Right atrium auricular region (tissue), 2 donors: ENCODE measurements at regions not wholly inside any gene's neighbourhood (a gene's known extent, or its start where the extent isn't known, plus 50 kb on each side); places are given as distances from the start of the nearest gene placed in this dataset.

ENCODE experiments used
- DNase-seq: peaks from one replicate; pipeline ENCODE4 v3.0.0-alpha.2; 2019; ENCODE audit warnings: low spot score
- H3K27ac ChIP-seq, 2 donors: fragments of 200-600 bp; sonication (generic); 1 replicate in 1 of 2; 2 replicates in 1 of 2; pipeline ENCODE4 v1.5.1; 2016 to 2019
- H3K27me3 ChIP-seq, 2 donors: fragments of 200-600 bp; sonication (generic); one replicate each; pipeline versions ENCODE4 v1.5.1 to v1.6.0; 2017 to 2019
- H3K36me3 ChIP-seq: fragments of 200-600 bp; sonication (generic); one replicate; pipeline ENCODE4 v1.5.1; 2016
- H3K4me1 ChIP-seq, 2 donors: fragments of 200-600 bp; sonication (generic); one replicate each; pipeline versions ENCODE4 v1.5.1 to v1.6.0; 2017 to 2019
- H3K4me3 ChIP-seq, 2 donors: fragments of 200-600 bp; sonication (generic); 1 replicate in 1 of 2; 2 replicates in 1 of 2; pipeline ENCODE4 v1.5.1; 2017 to 2019; ENCODE audit warnings: mild to moderate bottlenecking in 1 of 2, moderate library complexity in 1 of 2
- H3K9me3 ChIP-seq, 2 donors: fragments of 200-600 bp; sonication (generic); one replicate each; pipeline ENCODE4 v1.5.1; 2019
- CTCF ChIP-seq, 2 donors: fragments of 200-600 bp; sonication (generic); IDR thresholded peaks; one replicate each; pipeline ENCODE4 v1.5.1; 2019; ENCODE audit warnings: antibody characterized with exemption in 2 of 2

GRCh38 chr9:113695440-113695851, 180.7 kb upstream of the ZNF618 start:
- Histone ChIP-seq H3K27me3 (no peaks in the 10 kb centered on the region), H3K9me3 (peaks cover 0 to under 1% of the 10 kb centered on the region in 2 donors), H3K36me3 (no peaks in the 10 kb centered on the region), H3K4me3 (no peak overlapping the region), H3K4me1 (no peaks in the 10 kb centered on the region), H3K27ac (no peak overlapping the region)
- TF ChIP-seq CTCF (IDR thresholded peaks at IDR 0.05) = no peak
- DNase-seq = no peak

- H3K36me3 ChIP-seq = no peaks in the 10 kb centered on the region
- no peak for DNase-seq
- no peak for TF ChIP-seq CTCF (IDR thresholded peaks at IDR 0.05)
- H3K9me3 ChIP-seq = peaks cover 0 to 4% of the 10 kb centered on the region in 2 donors
- H3K27me3 ChIP-seq = no peaks in the 10 kb centered on the region
- H3K4me1 ChIP-seq = no peaks in the 10 kb centered on the region
- no peak overlapping the region for H3K27ac ChIP-seq
- H3K4me3 ChIP-seq = no peak overlapping the region
Observed at GRCh38 chr9:113695901-113696300, 180.2 kb upstream of the ZNF618 start.

DNA sequence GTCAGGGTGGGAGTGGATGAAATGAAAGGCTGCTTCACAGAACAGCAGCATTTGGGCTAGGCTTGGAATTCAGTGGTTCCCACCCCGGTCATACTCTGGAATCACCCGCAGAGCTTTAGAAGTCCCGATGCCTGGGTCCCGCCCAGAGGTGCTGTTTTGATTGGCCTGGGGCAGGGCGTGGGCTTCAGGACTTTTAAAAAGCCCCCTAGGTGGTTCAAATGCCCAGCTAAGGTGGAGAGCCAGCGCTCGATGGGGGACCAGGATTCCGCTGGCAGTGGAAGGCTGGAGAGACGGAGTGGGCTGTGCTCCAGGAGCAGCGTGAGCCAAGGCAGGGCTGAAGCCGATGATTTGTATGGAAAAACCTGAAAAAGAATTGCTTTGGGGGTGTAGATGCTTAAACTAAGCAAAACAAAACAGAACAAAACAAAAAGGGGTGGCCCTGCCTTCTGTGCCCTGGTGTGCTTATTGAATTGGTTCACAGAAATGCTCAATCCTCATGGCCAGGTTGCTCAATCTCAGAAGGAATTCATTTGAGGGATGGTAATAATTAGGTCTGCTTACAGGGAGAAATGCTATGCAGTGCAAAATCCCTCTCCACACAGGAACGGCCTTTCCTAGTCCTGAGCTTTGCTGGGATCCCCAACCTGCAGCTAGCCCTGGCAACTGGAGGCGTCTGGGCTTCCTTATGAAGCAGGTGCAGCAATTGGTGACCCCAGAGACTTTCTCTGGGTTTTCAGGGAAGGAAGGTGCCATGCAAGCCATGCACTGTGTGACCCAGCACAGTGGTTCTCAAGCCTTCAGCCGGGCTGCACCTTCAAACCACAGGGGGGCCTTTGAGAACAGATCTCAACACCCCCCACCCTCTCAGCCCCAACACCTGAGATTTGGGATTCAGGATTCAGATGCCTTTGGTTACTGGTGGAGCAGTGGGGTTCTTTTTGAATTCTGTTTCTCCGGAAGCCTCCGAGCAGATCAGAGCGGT, 174.0 kb upstream of the ZNF618 start:
- no peak overlapping the region for H3K4me3 ChIP-seq
- H3K4me1 ChIP-seq = no peaks in the 10 kb centered on the region
- no peak overlapping the region for H3K27ac ChIP-seq
- H3K27me3 ChIP-seq = no peaks in the 10 kb centered on the region
- no peak for TF ChIP-seq CTCF (IDR thresholded peaks at IDR 0.05)
- peaks cover 0 to 4% of the 10 kb centered on the region in 2 donors for H3K9me3 ChIP-seq
- no peaks in the 10 kb centered on the region for H3K36me3 ChIP-seq
- no peak for DNase-seq

GRCh38 chr9:113705306-113705927, 170.7 kb upstream of the ZNF618 start:
- DNase-seq = no peak
- no peak overlapping the region for H3K4me3 ChIP-seq
- TF ChIP-seq CTCF (IDR thresholded peaks at IDR 0.05) = no peak
- no peaks in the 10 kb centered on the region for H3K36me3 ChIP-seq
- H3K4me1 ChIP-seq = no peaks in the 10 kb centered on the region
- H3K27me3 ChIP-seq = no peaks in the 10 kb centered on the region
- H3K27ac ChIP-seq = no peak overlapping the region
- H3K9me3 ChIP-seq = peaks cover 0 to 4% of the 10 kb centered on the region in 2 donors

DNA sequence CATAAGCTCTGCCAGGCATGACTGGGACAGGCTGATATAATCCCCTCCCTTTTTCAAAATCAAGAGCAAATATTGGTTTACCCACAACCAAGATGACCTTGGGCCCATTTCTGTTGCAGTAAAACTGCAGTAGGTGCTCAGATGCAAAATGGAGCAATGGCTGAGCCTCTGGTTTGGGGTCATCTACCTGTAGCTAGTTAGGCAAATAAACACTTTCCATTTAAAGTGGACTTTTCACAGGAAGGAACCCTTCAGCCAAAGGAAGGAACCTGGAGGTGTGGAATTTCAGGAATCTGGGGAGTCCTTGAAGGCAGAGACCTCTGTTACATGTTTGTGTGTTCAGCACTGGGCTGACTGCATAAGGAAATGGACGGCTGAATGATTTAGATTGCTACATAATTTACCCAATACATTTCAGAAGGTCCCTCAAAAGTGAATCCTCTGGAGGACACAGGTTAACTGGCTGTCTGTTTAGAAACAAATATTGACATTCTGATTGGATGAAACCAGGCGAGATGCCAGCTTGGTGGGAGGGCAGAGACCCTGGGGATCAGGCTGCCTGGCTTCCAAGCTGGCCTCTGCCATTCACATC, 170.1 kb upstream of the ZNF618 start:
- DNase-seq = no peak
- no peaks in the 10 kb centered on the region for H3K4me1 ChIP-seq
- H3K27me3 ChIP-seq = no peaks in the 10 kb centered on the region
- no peak for TF ChIP-seq CTCF (IDR thresholded peaks at IDR 0.05)
- H3K36me3 ChIP-seq = no peaks in the 10 kb centered on the region
- no peak overlapping the region for H3K27ac ChIP-seq
- H3K9me3 ChIP-seq = no peaks in the 10 kb centered on the region
- no peak overlapping the region for H3K4me3 ChIP-seq
